Large intestine (tissue), 3 donors: ENCODE measurements at regions not wholly inside any gene's neighbourhood (a gene's known extent, or its start where the extent isn't known, plus 50 kb on each side); places are given as distances from the start of the nearest gene placed in this dataset.

ENCODE experiments used
- DNase-seq, 2 donors: peaks; one replicate each; pipeline versions ENCODE4 v3.0.0 to v3.0.0-alpha.2; 2013
- H3K27ac ChIP-seq: one replicate; pipeline ENCODE4 v1.5.1; 2013; ENCODE audit warnings: low read length
- H3K27me3 ChIP-seq: 2 replicates; pipeline ENCODE4 v1.6.1; 2013; ENCODE audit warnings: low read length; ENCODE audit not compliant: control insufficient read depth, insufficient read depth
- H3K36me3 ChIP-seq: 2 replicates; pipeline ENCODE4 v1.6.1; 2013; ENCODE audit warnings: low read length; ENCODE audit not compliant: control insufficient read depth, insufficient read depth
- H3K4me1 ChIP-seq: one replicate; pipeline ENCODE4 v1.6.1; 2013; ENCODE audit warnings: low read length; ENCODE audit not compliant: control insufficient read depth, insufficient read depth
- H3K4me3 ChIP-seq: one replicate; pipeline ENCODE4 v1.5.1; 2013; ENCODE audit warnings: low read length
- H3K9me3 ChIP-seq: one replicate; pipeline ENCODE4 v1.6.1; 2013; ENCODE audit warnings: mild to moderate bottlenecking, low read depth, low read length, moderate library complexity; ENCODE audit not compliant: control insufficient read depth
- WGBS: methylation state at CpG from one replicate; pipeline ENCODE4 v1.1.5; 2013; ENCODE audit warnings: low lambda C conversion rate; ENCODE audit not compliant: insufficient coverage; 5-methylcytosine and 5-hydroxymethylcytosine counted together

DNA sequence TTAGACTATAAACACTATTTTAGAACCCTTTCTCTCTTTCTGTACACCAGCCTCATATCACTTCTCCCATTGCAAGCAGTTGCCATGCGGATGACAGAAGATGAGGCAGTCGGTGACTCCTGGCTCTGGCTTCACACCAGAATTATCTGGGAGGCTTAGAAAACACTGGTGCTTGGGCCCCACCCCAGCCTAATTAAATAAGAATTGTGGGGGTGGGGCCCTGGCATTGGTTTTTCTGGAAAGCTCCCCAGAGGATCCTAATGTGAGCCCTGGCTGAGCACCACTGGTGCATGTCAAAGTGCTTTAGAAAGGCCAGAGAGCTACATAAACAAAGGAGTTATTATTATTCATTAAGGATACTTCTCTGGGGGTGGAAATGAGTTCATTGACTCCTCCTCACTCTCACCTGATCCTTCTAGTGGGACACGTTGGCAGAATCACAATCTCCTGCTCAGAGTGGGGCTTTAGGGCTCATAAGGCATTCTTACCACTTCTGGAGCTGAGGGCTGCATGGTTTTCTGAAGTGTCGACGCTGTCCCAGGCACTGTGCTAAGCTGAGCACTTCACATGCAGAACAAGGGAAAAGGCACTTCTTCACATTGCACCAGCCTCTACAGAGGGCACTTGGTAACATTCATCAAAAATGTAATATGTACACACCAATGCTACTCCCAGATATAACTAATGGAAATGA is 188.5 kb upstream of the TLE3 start:
- WGBS, result no CpG with 5 or more reads among the region's 5 CpGs
- no peak for DNase-seq
- no peaks in the 10 kb centered on the region for H3K9me3 ChIP-seq

DNA sequence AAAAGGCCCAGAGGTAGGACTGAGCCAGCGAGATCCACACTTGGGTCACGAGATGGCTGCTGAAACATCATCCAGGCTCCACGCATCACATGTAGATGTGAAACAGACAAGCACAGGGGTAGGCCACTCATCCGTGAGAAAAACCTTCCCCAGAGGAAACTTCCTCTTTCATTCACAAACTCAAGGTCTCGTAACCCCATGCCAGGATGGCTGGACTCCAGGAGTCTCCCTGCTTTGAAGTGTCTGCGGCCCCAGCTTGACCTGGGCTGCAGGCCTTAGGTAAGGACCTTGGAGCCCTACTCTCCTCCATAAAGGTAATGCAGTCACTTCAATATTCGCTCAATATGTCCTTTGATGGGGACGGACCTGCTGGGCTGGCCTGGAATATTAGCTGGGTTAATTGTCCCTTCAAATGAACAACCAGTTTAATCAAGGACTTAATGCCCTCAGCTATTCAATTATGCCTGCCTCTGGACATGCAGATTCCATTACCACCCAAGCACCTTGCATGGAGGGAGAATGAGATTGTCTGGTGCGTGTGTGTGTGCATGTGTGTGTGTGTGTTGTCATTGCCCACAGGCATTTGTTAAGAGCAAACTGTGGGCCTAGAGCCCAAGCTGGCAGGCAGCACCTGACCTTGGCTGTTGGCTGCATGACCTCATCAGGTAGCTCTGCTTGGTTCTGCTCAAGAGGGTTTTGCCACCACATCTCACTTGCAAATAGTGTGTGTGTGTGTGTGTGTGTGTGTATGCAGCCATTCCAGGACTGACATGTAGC is 186.9 kb upstream of the TLE3 start:
- H3K9me3 ChIP-seq, result no peaks in the 10 kb centered on the region
- no peaks in the 10 kb centered on the region for H3K4me1 ChIP-seq
- H3K27ac ChIP-seq, result no peak overlapping the region
- no peaks in the 10 kb centered on the region for H3K36me3 ChIP-seq
- peaks cover 2% of the 10 kb centered on the region for H3K27me3 ChIP-seq
- H3K4me3 ChIP-seq, result no peak overlapping the region
- 60% methylated on average over 1 of the region's 9 CpGs for WGBS
- DNase-seq, result no peak

More for the DNA sequence above, 188.5 kb upstream of the TLE3 start:
- no peaks in the 10 kb centered on the region for H3K4me1 ChIP-seq
- H3K27ac ChIP-seq, result no peak overlapping the region
- no peaks in the 10 kb centered on the region for H3K36me3 ChIP-seq
- H3K4me3 ChIP-seq, result no peak overlapping the region
- peaks cover 2% of the 10 kb centered on the region for H3K27me3 ChIP-seq

GRCh38 chr15:70283511-70283910 is 185.8 kb upstream of the TLE3 start:
- no peak overlapping the region for H3K27ac ChIP-seq
- no peaks in the 10 kb centered on the region for H3K9me3 ChIP-seq
- no peaks in the 10 kb centered on the region for H3K4me1 ChIP-seq
- peaks cover 2% of the 10 kb centered on the region for H3K27me3 ChIP-seq
- DNase-seq, result no peak
- no CpG with 5 or more reads among the region's 1 CpG for WGBS
- no peaks in the 10 kb centered on the region for H3K36me3 ChIP-seq
- H3K4me3 ChIP-seq, result no peak overlapping the region

DNA sequence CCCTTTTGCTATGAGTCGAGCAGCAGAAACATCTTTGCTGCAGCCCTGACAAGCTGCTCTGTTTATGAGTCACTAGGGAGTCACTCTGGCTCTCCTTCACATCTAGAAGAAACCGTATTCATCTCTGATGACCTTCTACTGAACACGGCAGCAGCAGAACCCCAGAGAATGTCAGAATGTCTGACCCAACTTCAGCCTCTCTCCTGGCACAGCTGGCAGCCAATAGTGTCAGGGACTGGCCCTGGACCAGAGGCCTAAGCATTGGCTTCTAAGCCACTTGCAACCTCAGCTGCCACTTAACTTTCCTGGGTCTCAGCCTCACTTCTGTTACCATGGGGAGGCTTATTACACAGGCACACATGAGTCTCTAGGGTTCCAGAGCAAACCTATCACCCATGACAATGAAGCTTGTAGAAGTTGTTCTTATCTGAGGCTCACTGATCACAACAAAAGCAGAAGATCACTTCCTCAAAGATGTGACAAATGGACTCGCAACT is 184.1 kb upstream of the TLE3 start:
- Histone ChIP-seq H3K4me3 (no peak overlapping the region), H3K9me3 (no peaks in the 10 kb centered on the region), H3K27ac (no peak overlapping the region), H3K36me3 (no peaks in the 10 kb centered on the region), H3K27me3 (peaks cover 2% of the 10 kb centered on the region), H3K4me1 (no peaks in the 10 kb centered on the region)
- no CpG with 5 or more reads among the region's 4 CpGs for WGBS
- DNase-seq, result no peak

DNA sequence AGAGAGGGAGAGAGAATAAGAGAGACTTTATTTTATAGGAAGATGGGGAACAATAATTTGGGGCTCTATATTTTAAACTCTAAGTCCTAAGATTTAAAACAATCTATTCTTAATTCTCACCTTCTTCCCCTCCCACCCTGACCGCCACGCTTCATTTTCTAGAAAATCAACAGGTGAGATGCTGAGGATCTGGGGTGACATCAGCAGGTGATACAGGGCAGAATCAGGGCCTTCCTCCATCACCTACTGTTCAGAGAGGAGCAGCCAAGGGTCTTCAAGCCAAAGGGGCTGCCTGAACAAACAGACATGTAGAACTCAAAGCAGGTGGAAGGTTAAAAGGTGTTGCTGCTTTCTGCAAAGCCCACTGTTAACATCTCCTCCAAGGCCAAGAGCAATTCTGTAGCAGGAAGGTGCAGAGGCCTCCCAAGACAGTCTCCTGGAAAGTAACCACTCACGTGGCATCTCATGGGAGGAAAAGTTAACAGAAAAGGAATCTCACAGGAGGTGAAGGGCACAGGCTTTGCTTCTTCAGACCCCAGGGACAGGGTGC is 183.6 kb upstream of the TLE3 start:
- DNase-seq, result no peak
- WGBS, result 100% methylated on average over 2 of the region's 3 CpGs

GRCh38 chr15:70280781-70281180 is 183.1 kb upstream of the TLE3 start:
- H3K27me3 ChIP-seq, result no peaks in the 10 kb centered on the region
- H3K9me3 ChIP-seq, result no peaks in the 10 kb centered on the region
- no peak overlapping the region for H3K4me3 ChIP-seq
- no peak overlapping the region for H3K27ac ChIP-seq
- no peak for DNase-seq
- H3K4me1 ChIP-seq, result no peaks in the 10 kb centered on the region
- WGBS, result no CpG with 5 or more reads among the region's 6 CpGs
- no peaks in the 10 kb centered on the region for H3K36me3 ChIP-seq

More for the DNA sequence above, 183.6 kb upstream of the TLE3 start:
- H3K27ac ChIP-seq, result no peak overlapping the region
- H3K9me3 ChIP-seq, result no peaks in the 10 kb centered on the region
- no peak overlapping the region for H3K4me3 ChIP-seq
- no peaks in the 10 kb centered on the region for H3K4me1 ChIP-seq
- peaks cover 2% of the 10 kb centered on the region for H3K27me3 ChIP-seq
- H3K36me3 ChIP-seq, result no peaks in the 10 kb centered on the region

DNA sequence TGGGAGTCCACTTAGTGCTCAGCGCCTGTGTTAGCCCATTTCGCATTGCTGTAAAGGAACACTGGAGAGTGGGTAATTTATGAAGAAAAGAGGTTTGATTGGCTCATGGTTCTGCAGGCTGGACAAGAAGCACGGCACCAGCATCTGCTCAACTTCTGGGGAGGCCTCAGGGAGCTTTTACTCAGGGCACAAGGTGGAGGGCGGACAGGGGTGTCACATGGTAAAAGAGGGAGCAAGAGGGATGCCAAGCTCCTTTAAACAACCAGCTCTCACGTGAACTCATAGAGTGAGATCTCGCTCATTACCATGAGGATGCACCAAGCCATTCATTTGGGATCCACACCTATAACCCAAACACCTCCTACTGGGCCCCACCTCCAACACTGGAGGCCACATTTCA is 181.4 kb upstream of the TLE3 start:
- Histone ChIP-seq H3K9me3 (no peaks in the 10 kb centered on the region), H3K4me3 (no peak overlapping the region)
- WGBS, result no CpG with 5 or more reads among the region's 6 CpGs

GRCh38 chr15:70278644-70279043 is 180.9 kb upstream of the TLE3 start:
- no CpG with 5 or more reads among the region's 7 CpGs for WGBS
- Histone ChIP-seq H3K4me3 (no peak overlapping the region), H3K27me3 (no peaks in the 10 kb centered on the region), H3K36me3 (no peaks in the 10 kb centered on the region), H3K9me3 (no peaks in the 10 kb centered on the region), H3K27ac (no peak overlapping the region), H3K4me1 (no peaks in the 10 kb centered on the region)
- no peak for DNase-seq

More for the DNA sequence above, 181.4 kb upstream of the TLE3 start:
- H3K27ac ChIP-seq, result no peak overlapping the region
- H3K4me1 ChIP-seq, result no peaks in the 10 kb centered on the region
- DNase-seq, result no peak
- H3K27me3 ChIP-seq, result no peaks in the 10 kb centered on the region
- H3K36me3 ChIP-seq, result no peaks in the 10 kb centered on the region

DNA sequence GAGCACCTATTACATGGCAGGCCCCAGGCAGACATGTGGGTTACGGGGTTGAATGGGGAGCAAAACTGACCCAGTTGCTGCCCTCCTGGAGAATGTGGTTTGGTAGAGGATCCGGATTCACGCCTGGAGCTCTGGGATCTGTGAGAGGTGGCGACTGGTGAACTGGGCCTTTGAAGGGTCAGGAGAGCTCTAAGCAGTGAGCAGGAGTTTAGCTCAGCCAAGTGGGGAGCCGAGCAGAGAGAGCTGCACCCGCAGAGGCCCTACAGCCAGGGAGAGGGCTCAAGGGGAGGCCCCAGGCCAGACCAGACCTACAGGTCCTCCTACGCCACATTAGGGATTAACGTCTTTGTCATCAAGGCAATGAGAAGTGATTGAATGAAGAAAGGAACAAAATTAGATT is 179.8 kb upstream of the TLE3 start:
- H3K9me3 ChIP-seq, result no peaks in the 10 kb centered on the region
- DNase-seq, result no peak
- H3K4me3 ChIP-seq, result no peak overlapping the region
- H3K27ac ChIP-seq, result no peak overlapping the region
- no peaks in the 10 kb centered on the region for H3K4me1 ChIP-seq
- no peaks in the 10 kb centered on the region for H3K27me3 ChIP-seq
- no peaks in the 10 kb centered on the region for H3K36me3 ChIP-seq
- WGBS, result no CpG with 5 or more reads among the region's 8 CpGs

- H3K4me1 ChIP-seq, result no peaks in the 10 kb centered on the region
- H3K4me3 ChIP-seq, result no peak overlapping the region
- 80% methylated on average over 1 of the region's 3 CpGs for WGBS
- H3K27ac ChIP-seq, result no peak overlapping the region
- no peaks in the 10 kb centered on the region for H3K27me3 ChIP-seq
- no peaks in the 10 kb centered on the region for H3K9me3 ChIP-seq
- DNase-seq, result no peak
- H3K36me3 ChIP-seq, result no peaks in the 10 kb centered on the region
Measured at GRCh38 chr15:70276401-70276800, 178.7 kb upstream of the TLE3 start.
